PC-3 (cell line): ENCODE measurements at regions not wholly inside any gene's neighbourhood (a gene's known extent, or its start where the extent isn't known, plus 50 kb on each side); places are given as distances from the start of the nearest gene placed in this dataset.

Experiments used
- ATAC-seq: fragments of 200-7000 bp; cut with Tn5 transposase; 2 replicates; pipeline ENCODE4 v1.9.1; 2020; ENCODE audit warnings: mild to moderate bottlenecking, moderate library complexity
- BruUV-seq: library from RNA; stranded (reverse); fragments of 400-500 nt; replicated peaks from 2 replicates; lab custom pipeline; 2021; lab: Mats Ljungman, UMichigan
- CTCF ChIA-PET: fragments of 300-600 bp; sonication (Branson Sonifier 250); formaldehyde crosslinking; loops from one replicate; lab custom pipeline; 2022; ENCODE audit warnings: antibody characterized with exemption; lab: Charles Lee
- POLR2A ChIA-PET: fragments of 300-600 bp; sonication (Branson Sonifier 250); formaldehyde crosslinking; loops from one replicate; lab custom pipeline; 2022; ENCODE audit warnings: antibody characterized with exemption; ENCODE audit not compliant: unreplicated experiment; lab: Charles Lee
- DNase-seq: peaks from one replicate; pipeline ENCODE4 v3.0.0-alpha.2; 2015
- H2AFZ ChIP-seq: fragments of 300-600 bp; sonication (generic); 2 replicates; pipeline ENCODE4 v1.6.0; 2016; ENCODE audit warnings: antibody characterized with exemption, low read length
- H3F3A ChIP-seq: fragments of 300-600 bp; sonication (generic); one replicate; pipeline ENCODE4 v1.6.0; 2017; ENCODE audit warnings: antibody characterized with exemption, low read length, control low read depth, mild to moderate bottlenecking; ENCODE audit not compliant: unreplicated experiment
- H3K27ac ChIP-seq: fragments of 300-600 bp; sonication (generic); 2 replicates; pipeline ENCODE4 v1.5.1; 2016; ENCODE audit warnings: mild to moderate bottlenecking, low read length
- H3K27me3 ChIP-seq: fragments of 300-600 bp; sonication (generic); 2 replicates; pipeline ENCODE4 v1.6.1; 2016; ENCODE audit warnings: low read length, mixed read lengths
- H3K36me3 ChIP-seq: fragments of 300-600 bp; sonication (generic); 2 replicates; pipeline ENCODE4 v1.6.1; 2016; ENCODE audit warnings: low read depth, mixed run types, low read length, mixed read lengths
- H3K4me1 ChIP-seq: fragments of 300-600 bp; sonication (generic); 2 replicates; pipeline ENCODE4 v1.5.1; 2016; ENCODE audit warnings: low read length; ENCODE audit not compliant: insufficient read depth
- H3K4me2 ChIP-seq: fragments of 300-600 bp; sonication (generic); 2 replicates; pipeline ENCODE4 v1.6.0; 2016; ENCODE audit warnings: low read length
- H3K4me3 ChIP-seq: fragments of 300-600 bp; sonication (generic); 2 replicates; pipeline ENCODE4 v1.5.1; 2016; ENCODE audit warnings: mild to moderate bottlenecking, low read length, mixed read lengths
- H3K79me2 ChIP-seq: fragments of 300-600 bp; sonication (generic); 2 replicates; pipeline ENCODE4 v1.6.1; 2017; ENCODE audit warnings: low read length, mixed read lengths
- H3K9ac ChIP-seq: fragments of 300-600 bp; sonication (generic); 2 replicates; pipeline ENCODE4 v1.6.0; 2016; ENCODE audit warnings: mild to moderate bottlenecking, low read length
- H3K9me2 ChIP-seq: fragments of 300-600 bp; sonication (generic); replicated peaks from 2 replicates; pipeline ENCODE4 v1.6.1; 2016; ENCODE audit warnings: mixed run types, low read length, mixed read lengths
- H3K9me3 ChIP-seq: fragments of 300-600 bp; sonication (generic); 2 replicates; pipeline ENCODE4 v1.6.1; 2016; ENCODE audit warnings: low read length, mixed read lengths
- H4K20me1 ChIP-seq: fragments of 300-600 bp; sonication (generic); 2 replicates; pipeline ENCODE4 v1.6.1; 2016; ENCODE audit warnings: low read length, mixed read lengths
- CTCF ChIP-seq: fragments of 300-600 bp; sonication (generic); conservative IDR thresholded peaks from 2 replicates; pipeline ENCODE4 v1.5.1; 2017; ENCODE audit warnings: antibody characterized with exemption, low read depth, mild to moderate bottlenecking, low read length
- EZH2 ChIP-seq: fragments of 300-600 bp; sonication (generic); IDR thresholded peaks from one replicate; pipeline ENCODE4 v1.6.1; 2017; ENCODE audit warnings: antibody characterized with exemption, mild to moderate bottlenecking, low read length; ENCODE audit not compliant: unreplicated experiment
- EZH2phosphoT487 ChIP-seq: fragments of 300-600 bp; sonication (generic); IDR thresholded peaks from 2 replicates; pipeline ENCODE4 v1.6.1; 2018; ENCODE audit warnings: mild to moderate bottlenecking, antibody characterized with exemption, low read length, borderline replicate concordance
- intact Hi-C: fragments of 100-400 bp; cut with micrococcal nuclease; formaldehyde crosslinking; loops from 2 replicates; pipeline ENCODE4 v1.9.0; 2023

- ChIA-PET CTCF (no interaction called here), POLR2A (no interaction called here)
- TF ChIP-seq EZH2 = no peak
- no peak for TF ChIP-seq EZH2phosphoT487
- TF ChIP-seq CTCF = no peak
- H3K9me2 ChIP-seq = no peaks in the 10 kb centered on the region
- no peak overlapping the region for H3K9ac ChIP-seq
- no peak overlapping the region for H3K27ac ChIP-seq
- no peaks in the 10 kb centered on the region for H3K9me3 ChIP-seq
- DNase-seq (no peak), ATAC-seq (no peak)
- H3K4me1 ChIP-seq = no peaks in the 10 kb centered on the region
- H2AFZ ChIP-seq = no peak overlapping the region
- intact Hi-C loops = no loop called here
- H3K27me3 ChIP-seq = no peaks in the 10 kb centered on the region
- no peak overlapping the region for H3K4me3 ChIP-seq
- H4K20me1 ChIP-seq = no peaks in the 10 kb centered on the region
- H3F3A ChIP-seq = no peaks in the 10 kb centered on the region
- no peaks in the 10 kb centered on the region for H3K79me2 ChIP-seq
- H3K36me3 ChIP-seq = no peaks in the 10 kb centered on the region
- BruUV-seq = no TSS peak
- no peak overlapping the region for H3K4me2 ChIP-seq
These were observed 835.6 kb downstream of the TBC1D32 start for GRCh38 chr6:120498711-120499110.

- no TSS peak for BruUV-seq
- no peak overlapping the region for H3K4me2 ChIP-seq
- no peaks in the 10 kb centered on the region for H4K20me1 ChIP-seq
- H3K27ac ChIP-seq = no peak overlapping the region
- no peaks in the 10 kb centered on the region for H3K36me3 ChIP-seq
- H3K9me2 ChIP-seq = no peaks in the 10 kb centered on the region
- H3K9me3 ChIP-seq = no peaks in the 10 kb centered on the region
- CTCF ChIA-PET = no interaction called here
- TF ChIP-seq CTCF (no peak), EZH2phosphoT487 (no peak), EZH2 (no peak)
- H3K79me2 ChIP-seq = no peaks in the 10 kb centered on the region
- no peaks in the 10 kb centered on the region for H3K4me1 ChIP-seq
- H3F3A ChIP-seq = no peaks in the 10 kb centered on the region
- H3K4me3 ChIP-seq = no peak overlapping the region
- intact Hi-C loops = no loop called here
- no peak overlapping the region for H2AFZ ChIP-seq
- no peak for ATAC-seq
- no peak for DNase-seq
- H3K9ac ChIP-seq = no peak overlapping the region
- H3K27me3 ChIP-seq = no peaks in the 10 kb centered on the region
- POLR2A ChIA-PET = no interaction called here
These were observed 837.6 kb downstream of the TBC1D32 start for GRCh38 chr6:120496661-120497060.

- DNase-seq (no peak), ATAC-seq (no peak)
- H3K4me2 ChIP-seq = no peak overlapping the region
- no peaks in the 10 kb centered on the region for H3F3A ChIP-seq
- no peak overlapping the region for H2AFZ ChIP-seq
- no peaks in the 10 kb centered on the region for H3K79me2 ChIP-seq
- CTCF ChIA-PET = no interaction called here
- no peak overlapping the region for H3K27ac ChIP-seq
- H3K9me2 ChIP-seq = no peaks in the 10 kb centered on the region
- no TSS peak for BruUV-seq
- no peak overlapping the region for H3K4me3 ChIP-seq
- intact Hi-C loops = no loop called here
- H4K20me1 ChIP-seq = no peaks in the 10 kb centered on the region
- H3K9ac ChIP-seq = no peak overlapping the region
- no peaks in the 10 kb centered on the region for H3K4me1 ChIP-seq
- TF ChIP-seq CTCF = no peak
- H3K36me3 ChIP-seq = no peaks in the 10 kb centered on the region
- H3K9me3 ChIP-seq = no peaks in the 10 kb centered on the region
- no peaks in the 10 kb centered on the region for H3K27me3 ChIP-seq
- POLR2A ChIA-PET = no interaction called here
These were observed 840.8 kb downstream of the TBC1D32 start for GRCh38 chr6:120493505-120493904.
